Fibroblast of skin of back (primary cell): ENCODE measurements at regions not wholly inside any gene's neighbourhood (a gene's known extent, or its start where the extent isn't known, plus 50 kb on each side); places are given as distances from the start of the nearest gene placed in this dataset.
"Not testable (repeated sequence)": the region's sequence is repeated elsewhere in the genome, so short reads cannot be mapped to it uniquely, and the experiment has no call there.

Experiments used
- DNase-seq: peaks from one replicate; pipeline ENCODE4 v3.0.0-alpha.2; 2013

DNA sequence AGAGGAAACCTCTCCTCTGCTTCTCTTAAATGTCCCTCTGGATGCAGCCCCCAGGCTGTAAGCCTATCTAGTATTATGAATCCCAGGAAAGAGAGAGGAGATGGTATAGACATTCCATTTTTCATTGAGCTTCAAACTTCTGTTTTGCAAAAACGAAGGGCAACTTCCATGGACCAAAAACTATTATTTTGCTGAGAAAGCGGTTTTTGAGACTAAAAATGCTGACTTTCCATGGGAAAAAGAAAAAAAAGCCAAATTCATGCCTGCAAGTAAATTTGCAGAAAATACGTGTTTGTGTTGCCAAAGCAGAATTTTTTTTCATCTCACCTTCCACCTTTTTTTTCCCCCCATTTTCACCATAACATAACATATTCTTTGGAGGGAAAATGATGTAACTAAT, 272.5 kb upstream of the CELF4 start:
- no peak for DNase-seq

DNA sequence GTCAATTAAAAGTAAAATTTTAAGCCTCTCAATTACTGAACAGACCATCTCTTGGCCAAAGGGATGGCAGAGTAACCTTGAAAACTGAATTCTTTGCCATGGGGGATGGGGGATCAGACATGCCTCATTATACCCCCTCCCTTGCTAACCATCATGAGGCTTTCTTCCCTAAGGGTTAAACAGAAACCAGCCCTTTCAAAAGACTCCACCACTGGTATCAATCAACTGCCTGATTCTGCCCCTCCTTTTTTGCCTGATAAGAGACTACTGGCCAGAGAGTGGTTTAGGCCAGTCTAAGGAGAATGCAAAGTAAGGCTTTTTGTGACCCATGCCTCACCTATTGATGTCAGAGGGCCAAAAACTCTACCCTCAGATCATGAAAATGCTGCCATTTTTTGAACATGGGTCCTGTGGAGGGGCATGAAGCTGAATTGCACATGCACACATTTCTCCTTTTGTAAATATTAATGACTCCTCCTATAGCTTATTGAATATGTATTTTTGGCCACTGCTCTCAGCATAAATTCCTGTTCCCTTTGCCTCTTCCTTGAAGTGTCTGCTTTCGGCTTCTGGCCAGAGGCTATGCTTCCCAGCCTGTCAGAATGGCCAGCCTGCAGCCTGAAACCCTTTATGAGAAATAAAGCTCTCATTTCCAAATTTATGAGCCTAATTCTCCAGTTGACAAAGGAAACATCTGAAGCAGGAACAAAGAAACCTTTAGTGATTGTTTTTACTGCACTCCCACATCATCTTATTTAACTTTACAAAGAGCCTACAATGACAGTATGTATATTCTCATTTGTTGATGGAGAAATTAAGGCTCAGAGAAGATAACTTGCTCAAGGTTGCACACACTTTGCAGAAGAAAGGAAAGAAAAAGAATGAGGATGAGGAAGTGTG, 270.7 kb upstream of the CELF4 start:
- DNase-seq: no peak

DNA sequence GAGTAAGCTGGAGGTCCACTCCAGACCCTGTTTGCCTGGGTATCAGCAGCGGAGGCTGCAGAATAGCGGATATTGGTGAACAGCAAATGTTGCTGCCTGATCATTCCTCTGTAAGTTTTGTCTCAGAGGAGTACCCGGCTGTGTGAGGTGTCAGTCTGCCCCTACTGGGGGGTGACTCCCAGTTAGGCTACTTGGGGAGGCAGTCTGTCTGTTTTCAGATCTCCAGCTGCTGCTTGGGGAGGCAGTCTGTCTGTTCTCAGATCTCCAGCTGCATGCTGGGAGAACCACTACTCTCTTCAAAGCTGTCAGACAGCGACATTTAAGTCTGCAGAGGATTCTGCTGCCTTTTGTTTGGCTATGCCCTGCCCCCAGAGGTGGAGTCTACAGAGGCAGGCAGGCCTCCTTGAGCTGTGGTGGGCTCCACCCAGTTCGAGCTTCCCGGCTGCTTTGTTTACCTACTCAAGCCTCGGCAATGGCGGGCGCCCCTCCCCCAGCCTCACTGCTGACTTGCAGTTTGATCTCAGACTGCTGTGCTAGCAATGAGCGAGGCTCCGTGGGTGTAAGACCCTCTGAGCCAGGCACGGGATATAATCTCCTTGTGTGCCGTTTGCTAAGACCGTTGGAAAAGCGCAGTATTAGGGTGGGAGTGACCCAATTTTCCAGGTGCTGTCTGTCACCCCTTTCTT, 266.6 kb upstream of the CELF4 start:
- not testable (repeated sequence) for DNase-seq

GRCh38 chr18:37812961-37813360, 247.4 kb upstream of the CELF4 start:
- DNase-seq: no peak

DNA sequence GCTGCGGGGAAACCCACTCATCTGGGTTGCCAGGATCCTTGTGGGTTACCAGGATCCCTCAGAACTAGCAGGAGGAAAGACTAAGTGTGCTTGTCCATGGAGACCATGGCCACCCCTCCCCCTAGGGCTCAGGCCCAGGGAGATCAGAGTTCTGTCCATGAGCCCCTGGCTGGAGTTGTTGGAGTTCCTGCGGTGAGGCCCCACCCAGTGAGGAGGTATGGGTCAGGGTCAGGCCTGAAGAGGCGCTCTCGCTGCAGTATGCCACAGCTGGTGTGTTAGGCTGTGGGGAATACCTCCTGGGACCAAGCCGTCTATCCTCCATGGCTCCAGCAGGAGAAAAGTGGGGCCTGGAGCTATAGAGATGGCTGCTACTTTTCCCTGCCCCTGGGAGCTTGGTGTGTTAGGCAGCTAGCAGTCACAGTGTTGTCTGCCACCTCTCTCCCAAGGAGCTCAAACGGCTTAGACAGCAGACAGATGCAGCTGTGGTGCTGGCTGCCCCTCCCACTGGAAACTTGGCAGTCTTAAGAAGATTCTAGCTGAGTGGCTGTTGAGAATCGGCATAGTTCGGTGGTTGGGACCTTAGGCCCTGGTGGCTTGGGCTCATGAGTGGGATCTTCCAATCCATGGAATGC, 240.3 kb upstream of the CELF4 start:
- DNase-seq: no peak

- no peak for DNase-seq
Measured at GRCh38 chr18:37796823-37797349, 231.3 kb upstream of the CELF4 start.

DNA sequence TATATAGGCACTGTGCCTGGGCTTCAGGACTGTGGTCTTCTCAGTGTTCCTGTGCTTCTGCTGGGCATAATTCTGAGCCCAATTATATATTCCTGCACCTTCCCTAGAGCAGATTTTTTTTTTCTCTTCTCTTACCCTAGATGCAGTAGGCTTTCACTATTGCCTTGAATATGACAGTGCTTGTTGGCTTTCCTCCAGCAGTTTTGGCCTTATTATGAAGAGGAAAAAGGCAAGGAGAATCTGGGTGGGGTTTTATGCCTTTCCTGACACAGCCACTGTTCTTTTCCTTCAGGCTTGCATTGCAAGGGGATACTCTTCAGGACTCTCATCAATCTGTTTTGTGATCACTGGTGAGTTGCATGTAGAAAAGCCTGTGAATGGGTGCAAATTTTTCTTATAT, 221.9 kb upstream of the CELF4 start:
- DNase-seq: no peak

DNA sequence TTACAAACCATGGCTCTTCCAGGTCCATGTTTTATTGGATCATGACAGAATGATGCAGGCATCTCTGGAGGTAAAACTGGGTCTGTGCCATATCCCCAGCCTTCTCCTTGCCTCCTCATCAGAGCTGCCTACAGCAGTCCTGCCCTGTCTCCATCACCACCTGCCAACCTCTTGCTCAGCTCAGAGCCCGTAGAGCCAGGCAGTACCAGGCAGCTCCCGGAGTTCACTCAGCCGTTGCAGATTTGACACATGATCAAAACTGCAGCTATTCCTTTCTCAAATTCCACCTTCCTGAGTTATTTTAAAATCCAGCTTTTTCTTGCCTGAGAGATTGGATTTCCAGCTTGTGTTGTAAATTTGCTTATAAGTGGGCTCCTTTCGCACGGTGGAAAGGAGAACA, 218.2 kb upstream of the CELF4 start:
- no peak for DNase-seq

DNA sequence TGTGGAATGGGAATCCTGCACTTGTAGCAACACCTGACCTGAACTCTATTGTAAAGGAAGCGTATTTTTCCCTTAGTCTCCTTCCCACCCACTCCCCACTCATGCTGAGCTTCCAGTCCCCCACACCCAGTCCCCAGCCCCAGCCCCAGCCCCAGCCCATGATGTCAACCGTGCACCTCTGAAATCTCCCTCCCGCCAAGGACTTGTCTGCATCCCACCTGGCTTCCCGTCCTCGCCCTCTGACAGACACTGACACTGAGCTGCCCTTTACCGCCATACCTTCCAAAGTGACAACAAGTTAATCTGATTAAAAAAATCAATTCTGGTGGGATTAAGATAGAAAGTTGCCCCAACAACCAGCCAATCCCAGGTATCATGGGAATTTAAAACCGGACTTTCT, 213.6 kb upstream of the CELF4 start:
- no peak for DNase-seq

- peak; percentile 36 for DNase-seq
Measured at GRCh38 chr18:37778417-37779165, 213.0 kb upstream of the CELF4 start.

DNA sequence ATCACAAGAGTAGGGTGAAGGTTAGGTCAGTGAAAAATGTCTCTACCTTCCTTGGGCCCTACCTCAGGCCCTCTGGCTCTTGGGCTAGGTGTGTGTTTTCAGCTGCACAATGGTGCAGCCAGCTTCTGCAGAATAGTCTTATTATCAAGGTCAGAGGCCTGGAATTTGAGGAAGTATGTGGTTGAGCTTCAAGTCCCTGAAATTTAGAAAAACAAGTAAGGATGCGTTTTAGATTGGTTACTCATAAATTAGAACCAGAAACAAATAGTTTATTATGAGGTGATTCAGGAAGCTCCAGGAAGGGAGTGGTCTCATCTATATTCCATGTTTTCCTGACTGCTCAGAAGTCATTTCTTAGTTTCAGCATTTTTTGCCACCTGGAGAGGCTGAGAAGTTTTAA, 204.2 kb upstream of the CELF4 start:
- no peak for DNase-seq

DNA sequence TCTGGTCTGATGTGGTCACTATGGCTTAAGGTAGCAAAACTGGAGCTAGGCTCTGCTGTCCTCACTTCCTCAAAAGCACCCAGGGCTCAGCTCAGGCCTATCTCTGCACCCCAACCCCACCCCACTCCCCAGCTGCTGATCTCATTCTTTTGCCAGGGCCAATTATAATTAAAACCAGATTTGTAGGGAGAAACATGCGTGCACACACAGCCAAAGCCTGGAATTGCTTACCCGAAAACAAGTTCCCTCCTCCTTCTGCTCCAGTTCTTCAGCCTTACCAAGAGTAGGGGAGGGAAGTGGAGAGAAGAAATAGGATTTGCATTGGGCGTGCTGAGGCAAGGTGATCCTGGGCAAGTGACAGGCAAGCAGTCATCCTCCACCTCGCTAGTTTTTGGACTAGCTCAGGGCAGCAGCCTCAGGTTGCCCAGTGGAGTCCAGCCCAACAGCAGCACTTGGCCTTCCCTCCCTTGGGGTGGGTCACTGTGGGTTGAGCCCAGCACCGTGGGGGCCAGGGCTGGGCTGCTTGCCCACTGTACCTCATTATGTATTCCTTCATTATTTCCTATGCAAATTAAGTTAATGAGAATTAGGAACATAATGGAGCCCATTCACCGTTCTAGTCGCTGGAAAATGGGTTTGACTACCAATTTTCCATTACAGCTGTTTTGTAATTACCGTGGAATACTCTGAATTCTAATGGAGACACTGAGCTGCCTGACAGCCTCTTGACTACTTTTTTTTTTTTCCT, 199.1 kb upstream of the CELF4 start:
- DNase-seq: no peak

DNA sequence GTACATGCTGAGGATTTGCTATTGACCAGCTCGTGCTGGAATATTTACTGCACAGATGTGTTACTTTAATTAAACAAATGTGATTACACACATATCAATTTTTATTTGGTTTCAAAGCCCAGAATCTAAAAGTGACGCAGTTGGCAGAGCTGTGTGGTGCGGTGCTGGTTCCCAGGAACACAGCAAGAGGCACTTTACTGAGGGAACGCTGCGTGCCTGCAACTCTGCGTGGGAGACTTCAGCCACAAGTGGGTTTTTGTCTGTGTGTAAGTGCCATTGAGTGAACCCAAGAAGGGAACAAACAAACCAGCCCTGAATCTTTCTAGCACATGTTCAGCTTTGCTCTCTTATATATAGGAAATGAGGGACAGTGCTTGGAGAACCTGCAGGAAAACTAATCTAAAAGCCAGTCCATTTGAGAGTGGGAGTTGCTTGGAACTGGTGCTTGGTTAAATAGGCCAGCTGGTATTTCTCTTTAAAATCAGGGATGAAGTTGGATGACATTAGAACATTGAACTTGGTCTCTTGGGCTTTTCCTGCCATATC, 196.6 kb upstream of the CELF4 start:
- no peak for DNase-seq

DNA sequence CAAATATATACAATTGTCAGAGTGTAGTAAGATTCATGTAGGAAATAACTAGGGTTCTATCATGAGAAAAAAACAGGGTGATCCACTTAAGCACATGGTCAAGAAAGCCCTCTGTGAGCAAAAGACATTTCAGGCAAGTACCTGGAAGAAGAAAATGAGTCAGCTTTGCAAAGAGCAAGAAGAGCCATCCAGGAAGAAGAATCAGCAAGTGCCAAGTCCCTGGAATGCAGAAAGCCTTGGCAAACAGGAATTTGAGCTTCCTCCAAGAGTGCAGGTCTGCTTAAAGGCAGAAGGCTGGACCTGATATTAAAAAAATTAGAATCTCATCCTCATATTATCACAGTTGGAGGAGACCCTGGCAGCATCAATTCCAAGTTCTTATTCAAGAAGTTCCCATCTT, 188.5 kb upstream of the CELF4 start:
- DNase-seq: no peak

DNA sequence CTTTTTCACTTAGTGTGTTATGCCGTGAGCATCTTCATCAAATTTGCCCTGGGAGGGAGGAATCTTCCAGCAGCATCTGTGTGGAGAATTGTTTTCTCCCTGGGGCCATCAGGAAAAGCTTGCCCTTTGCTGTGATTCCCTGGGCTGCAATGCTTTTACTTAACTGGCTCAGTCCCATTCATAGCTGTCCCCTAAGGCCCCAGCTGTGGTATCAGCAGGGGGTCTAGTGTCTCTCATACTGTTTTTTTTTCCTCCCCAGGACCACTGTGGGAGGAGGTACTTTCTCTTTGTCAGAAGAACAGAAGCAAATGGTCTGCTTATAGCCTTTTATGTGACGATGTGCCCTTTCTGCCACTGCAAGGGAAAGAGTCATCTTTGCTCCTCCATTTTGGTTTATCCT, 176.8 kb upstream of the CELF4 start:
- no peak for DNase-seq

GRCh38 chr18:37741032-37741623, 175.5 kb upstream of the CELF4 start:
- no peak for DNase-seq

- DNase-seq: no peak
Measured at GRCh38 chr18:37734406-37734805, 168.8 kb upstream of the CELF4 start.

DNA sequence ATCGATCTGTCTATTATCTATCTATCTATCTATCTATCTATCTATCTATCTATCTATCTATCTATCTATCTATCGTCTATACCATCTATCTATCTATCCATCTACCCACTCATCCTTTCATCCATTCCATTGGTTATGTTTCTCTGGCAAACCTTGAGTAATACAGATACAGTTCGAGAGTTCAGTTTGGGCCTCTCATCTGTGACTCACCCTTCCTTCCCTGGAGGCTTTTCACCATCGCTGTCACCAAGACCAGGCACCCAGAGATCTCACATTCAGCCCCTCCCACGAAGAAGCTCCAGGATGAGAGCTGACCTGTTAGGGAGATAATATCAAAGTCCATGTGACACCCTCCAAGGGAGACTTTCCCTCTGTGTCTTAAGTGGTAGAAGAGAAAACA, 164.1 kb upstream of the CELF4 start:
- no peak for DNase-seq

- DNase-seq: no peak
Measured at GRCh38 chr18:37724206-37724605, 158.6 kb upstream of the CELF4 start.

DNA sequence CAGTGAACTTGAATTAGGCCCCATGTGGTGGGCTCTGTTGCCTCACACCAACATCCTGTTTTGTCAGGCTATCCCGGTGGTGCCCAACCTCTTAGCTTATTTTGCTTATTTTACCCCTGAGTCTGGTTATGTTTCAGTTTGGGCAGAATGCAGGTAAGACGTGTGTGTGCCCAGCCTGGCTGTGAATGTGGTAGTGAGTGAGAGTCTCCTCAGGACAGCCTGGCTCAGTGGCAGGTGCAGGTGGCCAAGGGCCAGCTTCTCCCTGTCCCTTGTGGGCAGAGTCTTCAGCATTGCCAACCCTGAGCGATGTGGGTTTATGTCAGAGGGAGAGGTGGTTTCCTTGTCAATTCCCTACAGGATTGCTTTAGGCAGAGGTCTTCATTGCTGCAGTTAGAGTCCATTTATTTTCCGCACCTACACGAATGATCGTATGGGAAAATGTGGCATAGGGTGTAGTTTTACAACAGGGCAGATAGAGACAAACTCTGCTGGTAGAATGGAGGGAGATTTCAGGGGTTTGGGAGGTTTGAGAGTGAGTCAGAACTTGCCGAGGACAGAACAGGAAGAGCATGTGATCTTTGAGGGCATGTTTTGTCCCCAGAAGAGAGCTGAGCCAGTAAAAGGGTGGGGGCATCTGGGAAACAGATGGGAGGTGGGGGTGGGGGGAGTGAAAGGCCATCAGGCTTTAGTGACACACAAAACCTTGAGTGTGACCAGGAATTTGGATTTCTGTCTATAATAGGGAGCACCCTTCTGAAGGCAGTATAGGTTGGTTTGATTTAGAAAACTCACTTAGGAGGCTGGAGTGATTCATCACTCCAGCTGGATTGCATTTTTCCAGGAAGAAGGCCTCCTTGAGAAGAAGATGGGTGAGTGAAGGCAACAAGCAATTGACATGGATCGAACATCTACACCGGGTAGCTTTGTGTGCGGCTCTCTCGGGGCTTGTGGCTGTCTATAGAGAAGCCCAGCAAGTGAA, 156.2 kb upstream of the CELF4 start:
- DNase-seq: no peak
